Prostate gland (tissue), 1 donor: ENCODE measurements at regions not wholly inside any gene's neighbourhood (a gene's known extent, or its start where the extent isn't known, plus 50 kb on each side); places are given as distances from the start of the nearest gene placed in this dataset.

Source experiments
- POLR2A ChIP-seq: fragments of 450-650 bp; IDR thresholded peaks from one replicate; pipeline ENCODE4 v1.6.1; 2016; ENCODE audit warnings: antibody characterized with exemption, mild to moderate bottlenecking
- POLR2AphosphoS5 ChIP-seq: sonication (generic); formaldehyde crosslinking; IDR thresholded peaks from one replicate; pipeline ENCODE4 v1.6.1; 2017; ENCODE audit warnings: antibody characterized with exemption

GRCh38 chr1:82788038-82788437, 987.3 kb downstream of the ADGRL2 start:
- TF ChIP-seq POLR2A = no peak
- TF ChIP-seq POLR2AphosphoS5 = no peak
